ENCODE measurements at regions not wholly inside any gene's neighbourhood (a gene's known extent, or its start where the extent isn't known, plus 50 kb on each side); places are given as distances from the start of the nearest gene placed in this dataset.
A peak's percentile ranks its signal among the peaks of the same experiment; 100 is the strongest.
"Not testable (repeated sequence)": the region's sequence is repeated elsewhere in the genome, so short reads cannot be mapped to it uniquely, and the experiment has no call there.

- not testable (repeated sequence) for FAIRE-seq
Observed at GRCh38 chr4:9505341-9505740, 61.1 kb downstream of the DEFB131A start.

DNA sequence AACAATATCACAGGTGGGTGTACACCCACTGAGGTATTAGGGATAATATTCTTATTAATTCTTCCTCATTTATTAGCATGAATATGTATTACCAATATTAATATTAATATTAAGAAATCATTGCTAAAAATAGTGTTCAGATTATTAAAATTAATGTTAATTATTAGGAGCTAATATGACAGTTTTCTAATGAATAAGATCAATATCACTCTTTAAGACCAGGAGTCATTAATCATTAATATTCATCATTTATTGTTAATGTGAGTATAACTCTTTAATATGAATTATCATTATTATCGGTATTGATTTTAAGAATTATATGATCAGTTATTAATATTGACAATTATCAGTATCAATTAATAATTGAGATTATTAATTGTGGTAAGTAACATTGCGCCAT, 62.5 kb downstream of the DEFB131A start:
- FAIRE-seq: not testable (repeated sequence)

DNA sequence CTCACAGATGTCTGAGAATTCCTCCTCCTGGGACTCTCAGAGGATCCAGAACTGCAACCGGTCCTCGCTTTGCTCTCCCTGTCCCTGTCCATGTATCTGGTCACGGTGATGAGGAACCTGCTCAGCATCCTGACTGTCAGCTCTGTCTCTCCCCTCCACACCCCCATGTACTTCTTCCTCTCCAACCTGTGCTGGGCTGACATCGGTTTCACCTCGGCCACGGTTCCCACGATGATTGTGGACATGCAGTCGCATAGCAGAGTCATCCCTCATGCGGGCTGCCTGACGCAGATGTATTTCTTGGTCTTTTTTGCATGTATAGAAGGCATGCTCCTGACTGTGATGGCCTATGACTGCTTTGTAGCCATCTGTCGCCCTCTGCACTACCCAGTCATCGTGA, 68.7 kb downstream of the DEFB131A start:
- not testable (repeated sequence) for FAIRE-seq

DNA sequence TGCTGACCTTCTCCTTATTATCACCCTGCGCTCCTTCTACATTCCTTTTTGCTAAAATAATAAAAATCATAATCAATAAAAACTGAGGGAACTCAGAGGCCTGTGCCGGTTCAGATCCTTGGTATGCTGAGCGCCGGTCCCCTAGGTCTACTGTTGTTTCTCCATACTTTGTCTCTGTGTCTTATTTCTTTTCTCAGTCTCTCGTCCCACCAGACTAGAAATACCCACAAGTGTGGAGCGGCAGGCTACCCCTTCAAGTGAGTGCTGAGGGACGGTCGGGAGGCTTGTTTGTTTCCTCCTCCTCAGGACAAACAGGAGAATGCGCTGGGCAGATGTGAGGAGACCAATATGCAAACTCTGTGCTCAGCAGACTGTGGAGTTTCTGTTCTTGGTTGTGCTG, 75.4 kb downstream of the DEFB131A start:
- not testable (repeated sequence) for FAIRE-seq

- FAIRE-seq: not testable (repeated sequence)
Observed at GRCh38 chr4:9522903-9523302, 78.7 kb downstream of the DEFB131A start.

GRCh38 chr4:9524406-9524805, 80.2 kb downstream of the DEFB131A start:
- FAIRE-seq: not testable (repeated sequence)

DNA sequence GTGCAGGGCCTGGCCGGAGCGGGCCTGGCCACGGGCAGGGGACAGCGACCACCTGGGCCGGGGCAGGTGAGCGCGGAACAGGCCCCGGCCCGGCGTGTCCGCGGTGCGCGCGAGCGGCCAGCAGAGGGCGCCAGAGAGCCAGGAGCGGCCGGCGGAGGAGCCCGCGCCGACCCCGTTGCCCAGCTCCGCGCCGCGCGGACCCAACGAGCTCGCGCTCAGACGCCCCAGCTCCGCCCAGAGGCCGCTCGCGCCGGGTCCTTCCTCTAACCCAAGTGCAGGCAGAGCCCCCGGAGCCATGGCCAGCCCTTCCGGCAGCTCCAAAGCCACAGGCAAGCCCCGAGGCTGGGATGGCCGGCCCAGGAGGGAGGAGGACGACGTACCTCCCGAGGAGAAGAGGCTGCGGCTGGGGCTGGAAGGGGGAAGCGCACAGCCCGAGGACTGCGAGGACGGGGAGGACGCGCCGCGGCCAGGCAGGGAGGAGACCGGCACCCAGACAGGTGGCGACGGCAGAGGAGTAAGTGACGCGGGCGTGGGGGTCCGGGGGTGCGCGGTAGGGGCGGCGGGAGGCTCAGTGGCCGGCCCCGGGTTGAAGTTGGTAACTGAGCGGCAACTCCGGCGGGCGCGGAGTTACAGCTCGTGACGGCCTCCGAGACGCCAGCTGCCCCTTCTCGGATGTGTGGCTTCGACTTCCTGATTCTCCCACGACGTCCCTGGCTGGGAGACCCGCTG, 88.1 kb downstream of the DEFB131A start:
- not testable (repeated sequence) for FAIRE-seq

- FAIRE-seq: not testable (repeated sequence)
Observed at GRCh38 chr4:9532863-9533192, 88.6 kb downstream of the DEFB131A start.

GRCh38 chr4:9537101-9537500, 92.9 kb downstream of the DEFB131A start:
- FAIRE-seq: not testable (repeated sequence)

DNA sequence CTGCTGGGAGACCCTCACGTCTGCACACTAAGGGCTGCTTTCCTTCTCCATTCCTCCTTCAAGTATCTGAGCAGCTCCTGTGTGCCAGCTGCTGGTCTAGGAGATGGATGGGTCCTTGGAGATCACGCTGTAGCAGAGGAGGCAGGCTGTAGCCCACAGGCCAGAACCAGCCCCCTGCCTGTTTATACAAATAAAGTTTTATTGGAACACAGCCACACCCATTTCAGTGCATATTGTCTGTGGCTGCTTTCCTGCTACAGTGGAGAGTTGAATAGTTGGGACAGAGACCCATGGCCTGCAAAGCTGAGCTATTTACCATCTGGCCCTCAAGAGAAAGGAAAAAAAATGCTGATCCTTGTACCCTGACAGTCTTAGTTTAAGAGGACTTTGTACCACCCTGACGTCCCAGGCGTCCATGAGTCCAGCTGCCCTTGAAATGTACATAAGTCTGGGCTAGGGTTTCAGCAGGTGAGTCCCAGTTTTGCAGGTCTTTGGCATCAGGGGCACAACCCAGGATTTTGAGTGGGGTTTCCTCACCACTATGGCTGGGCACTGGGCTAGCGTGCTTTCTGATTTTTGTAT, 95.8 kb downstream of the DEFB131A start:
- FAIRE-seq: not testable (repeated sequence)

GRCh38 chr4:9541388-9541915, 97.2 kb downstream of the DEFB131A start:
- not testable (repeated sequence) for FAIRE-seq

DNA sequence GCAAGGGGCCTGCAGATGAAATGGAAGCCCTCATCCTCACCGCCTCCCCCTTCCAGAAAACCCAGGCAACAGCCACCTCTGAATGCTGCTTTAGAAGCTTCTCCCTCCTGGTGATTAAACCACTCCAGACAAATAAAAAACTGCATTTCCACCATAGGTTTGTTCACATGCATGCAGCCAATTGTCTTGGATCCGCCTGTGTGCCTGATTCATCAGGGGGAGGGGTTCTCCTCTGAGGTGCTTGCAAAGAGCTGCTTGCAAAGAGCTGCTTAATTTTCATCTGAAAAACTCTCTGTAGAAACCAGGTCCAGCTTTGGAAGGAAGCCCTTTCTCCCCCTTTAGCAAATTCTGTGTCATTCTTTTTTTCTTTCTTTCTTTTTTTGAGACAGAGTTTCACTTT, 100.6 kb downstream of the DEFB131A start:
- not testable (repeated sequence) for FAIRE-seq

DNA sequence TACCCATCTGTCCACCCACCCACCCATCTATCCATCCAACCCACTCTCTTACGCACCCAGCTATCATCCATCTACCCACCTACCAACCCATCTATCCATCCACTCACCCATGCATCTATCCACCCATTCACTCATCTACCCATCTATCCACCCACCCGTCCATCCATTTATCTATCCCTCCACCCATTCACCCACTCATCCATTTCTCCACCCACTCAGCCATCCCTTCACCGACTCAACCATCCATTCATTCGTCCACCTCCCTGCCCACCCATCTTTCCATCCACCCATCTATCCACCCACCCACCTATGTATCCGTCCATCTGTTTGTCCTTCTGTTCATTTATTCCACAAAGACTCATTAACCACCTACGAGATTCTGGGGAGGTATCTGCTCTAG, 103.3 kb downstream of the DEFB131A start:
- not testable (repeated sequence) for FAIRE-seq

GRCh38 chr4:9556076-9556475, 111.9 kb downstream of the DEFB131A start:
- not testable (repeated sequence) for FAIRE-seq

DNA sequence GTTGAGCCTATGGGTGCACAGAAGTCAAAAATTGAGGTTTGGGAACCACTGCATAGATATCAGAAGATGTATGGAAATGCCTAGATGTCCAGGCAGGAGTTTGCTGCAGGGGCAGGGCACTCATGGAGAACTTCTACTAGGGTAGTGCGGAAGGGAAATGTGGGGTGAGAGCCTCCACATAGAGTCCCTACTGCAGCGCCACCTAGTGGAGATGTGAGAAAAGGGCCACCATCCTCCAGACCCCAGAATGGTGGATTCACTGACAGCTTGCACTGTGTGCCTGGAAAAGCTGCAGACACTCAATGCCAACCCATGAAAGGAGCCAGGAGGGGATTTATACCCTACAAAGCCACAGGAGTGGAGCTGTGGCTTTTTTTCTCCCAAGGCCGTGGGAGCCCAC, 133.7 kb downstream of the DEFB131A start:
- FAIRE-seq: not testable (repeated sequence)

GRCh38 chr4:9582880-9583279, 138.7 kb downstream of the DEFB131A start:
- FAIRE-seq: peak; percentile 75

DNA sequence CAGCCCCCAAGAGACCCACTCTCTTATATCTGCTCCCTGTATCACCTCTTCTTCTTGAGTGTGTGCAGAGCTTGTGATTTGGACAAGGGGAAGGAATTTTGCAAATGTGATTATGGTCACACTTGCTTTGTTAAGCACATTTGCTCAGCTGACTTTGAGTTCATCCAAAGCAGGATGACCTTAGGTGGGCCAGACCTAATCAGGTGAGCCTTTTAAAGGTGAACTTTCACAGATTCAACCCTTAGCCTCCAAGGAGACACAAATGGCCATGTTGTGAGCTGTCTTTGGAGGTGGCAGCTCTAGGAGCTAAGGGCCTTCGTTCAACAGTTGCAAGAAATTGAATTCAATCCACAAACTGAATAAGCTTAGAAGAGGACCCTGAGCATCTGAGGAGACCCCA, 147.8 kb downstream of the DEFB131A start:
- no peak for FAIRE-seq

DNA sequence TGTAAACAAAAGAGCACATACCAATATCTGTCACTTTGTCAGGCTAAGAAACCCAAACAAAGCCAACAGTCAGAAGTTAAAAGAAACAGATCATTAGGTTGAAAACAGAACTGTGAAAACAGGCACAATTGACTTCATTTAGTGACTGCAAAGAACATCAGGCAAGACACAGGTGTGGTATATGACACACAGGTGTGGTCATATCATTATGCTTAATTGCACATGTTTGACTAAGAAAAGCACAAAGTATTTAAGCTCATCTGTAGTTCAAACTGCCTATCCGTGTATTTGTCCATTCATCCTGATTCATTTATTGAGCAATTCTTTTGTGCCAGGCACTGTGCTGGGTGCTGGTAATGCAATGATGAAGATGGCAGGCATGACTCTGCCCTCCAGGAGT, 150.7 kb downstream of the DEFB131A start:
- no peak for FAIRE-seq

DNA sequence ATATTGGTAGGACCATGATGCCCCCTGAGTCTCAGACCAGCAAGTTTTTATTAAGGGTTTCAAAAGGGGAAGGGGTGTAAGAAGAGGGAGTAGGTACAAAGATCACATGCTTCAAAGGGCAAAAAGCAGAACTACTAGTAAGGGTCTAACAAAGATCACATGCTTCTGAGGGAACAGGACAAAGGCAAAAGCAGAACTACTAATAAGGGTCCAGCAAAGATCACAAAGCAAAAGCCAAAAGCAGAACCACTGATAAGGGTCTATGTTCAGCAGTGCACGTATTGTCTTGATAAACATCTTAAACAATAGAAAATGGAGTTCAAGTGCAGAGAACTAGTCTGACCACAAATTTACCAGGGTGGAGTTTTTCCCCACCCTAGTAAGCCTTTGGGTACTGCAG, 151.3 kb downstream of the DEFB131A start:
- FAIRE-seq: not testable (repeated sequence)

- FAIRE-seq: no peak
Observed at GRCh38 chr4:9599266-9599665, 155.1 kb downstream of the DEFB131A start.

- no peak for FAIRE-seq
Observed at GRCh38 chr4:9600246-9600645, 156.0 kb downstream of the DEFB131A start.

DNA sequence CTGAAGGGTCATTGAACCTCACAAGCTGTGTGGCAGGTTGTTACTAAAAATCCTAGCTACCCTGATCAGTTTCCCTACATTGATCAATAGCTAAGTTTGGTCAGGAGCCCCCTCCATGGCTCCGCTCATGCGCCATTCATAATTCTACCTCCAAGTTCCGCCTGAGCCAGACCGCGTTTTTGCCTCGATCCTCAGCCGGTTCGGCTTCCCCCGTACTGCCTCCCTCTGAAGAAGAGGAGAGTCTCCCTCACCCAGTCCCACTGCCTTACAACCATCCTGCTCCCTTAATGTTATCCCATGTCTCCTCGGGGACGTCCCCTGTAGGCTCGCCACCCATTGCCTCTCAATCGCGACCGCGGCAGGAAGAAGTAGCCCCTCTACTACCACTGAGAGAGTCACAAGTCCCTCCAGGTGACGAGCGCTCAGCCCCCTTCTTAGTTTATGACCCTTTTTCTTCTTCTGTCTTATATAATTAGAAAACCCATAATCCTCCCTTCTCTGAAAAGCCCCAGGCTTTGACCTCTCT, 158.2 kb downstream of the DEFB131A start:
- no peak for FAIRE-seq

DNA sequence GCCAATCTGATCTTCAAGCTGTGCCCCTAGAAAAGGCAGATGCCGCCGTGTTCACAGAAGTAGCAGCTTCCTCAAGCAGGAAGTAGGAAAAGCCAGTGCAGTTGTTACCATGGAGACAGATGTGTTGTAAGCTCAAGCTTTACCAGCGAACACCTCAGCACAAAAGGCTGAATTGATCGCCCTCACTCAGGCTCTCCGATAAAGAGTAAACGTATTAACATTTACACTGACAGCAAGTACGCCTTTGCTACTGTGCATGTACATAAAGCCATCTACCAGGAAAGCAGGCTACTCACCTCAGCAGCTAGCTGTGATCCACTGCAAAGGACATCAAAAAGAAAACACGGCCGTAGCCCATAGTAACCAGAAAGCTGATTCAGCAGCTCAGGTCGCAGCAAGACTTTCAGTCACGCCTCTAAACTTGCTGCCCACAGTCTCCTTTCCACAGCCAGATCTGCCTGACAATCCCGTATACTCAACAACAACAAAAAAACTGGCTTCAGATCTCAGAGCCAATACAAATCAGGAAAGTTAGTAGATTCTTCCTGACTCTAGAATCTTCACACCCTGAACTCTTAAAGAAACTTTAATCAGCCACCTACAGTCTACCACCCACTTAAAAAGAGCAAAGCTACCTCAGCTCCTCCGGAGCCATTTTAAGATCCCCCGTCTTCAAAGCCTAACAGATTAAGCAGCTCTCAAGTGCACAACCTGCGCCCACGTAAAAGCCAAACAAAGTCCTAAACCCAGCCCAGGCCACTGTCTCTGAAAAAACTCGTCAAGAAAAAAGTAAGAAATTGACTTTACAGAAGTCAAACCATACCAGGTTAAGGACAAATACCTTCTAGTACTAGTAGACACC, 160.0 kb downstream of the DEFB131A start:
- not testable (repeated sequence) for FAIRE-seq

All from colon (tissue), 2 donors.